CD8-positive, alpha-beta memory T cell (primary cell): ENCODE measurements at regions not wholly inside any gene's neighbourhood (a gene's known extent, or its start where the extent isn't known, plus 50 kb on each side); places are given as distances from the start of the nearest gene placed in this dataset.

Source experiments
- CTCF ChIA-PET: fragments of 350-600 bp; sonication (Branson Sonifier 250); formaldehyde crosslinking; loops from one replicate; lab custom pipeline; 2021; ENCODE audit warnings: antibody characterized with exemption; lab: Charles Lee
- POLR2A ChIA-PET: fragments of 350-600 bp; sonication (Branson Sonifier 250); formaldehyde crosslinking; loops from one replicate; lab custom pipeline; 2021; ENCODE audit warnings: antibody characterized with exemption; lab: Charles Lee
- DNase-seq, 5 donors: peaks; one replicate each; pipeline versions ENCODE4 v3.0.0 to v3.0.0-alpha.2; 2020 to 2022; ENCODE audit warnings: mixed read lengths in 1 of 5
- H3K27ac ChIP-seq: one replicate; pipeline ENCODE4 v1.7.0; 2013; ENCODE audit warnings: low read depth, mild to moderate bottlenecking, low read length, moderate library complexity
- H3K27me3 ChIP-seq: 2 replicates; pipeline ENCODE4 v1.7.0; 2013; ENCODE audit warnings: low read length, mild to moderate bottlenecking; ENCODE audit not compliant: insufficient read depth, poor library complexity, severe bottlenecking
- H3K36me3 ChIP-seq: 2 replicates; pipeline ENCODE4 v1.7.0; 2013; ENCODE audit warnings: mild to moderate bottlenecking, low read length, moderate library complexity; ENCODE audit not compliant: insufficient read depth
- H3K4me1 ChIP-seq: 2 replicates; pipeline ENCODE4 v1.7.0; 2013; ENCODE audit warnings: mild to moderate bottlenecking, low read length, moderate library complexity; ENCODE audit not compliant: insufficient read depth
- H3K4me3 ChIP-seq: 2 replicates; pipeline ENCODE4 v1.7.0; 2013; ENCODE audit warnings: mild to moderate bottlenecking, low read length
- H3K9me3 ChIP-seq: 2 replicates; pipeline ENCODE4 v1.7.0; 2013; ENCODE audit warnings: mild to moderate bottlenecking, low read length
- H3K27ac Mint-ChIP-seq, 8 donors: one replicate each; pipeline ENCODE4 v1.8.0; 2020 to 2021; ENCODE audit warnings: mixed read lengths in 8 of 8, mild to moderate bottlenecking in 6 of 8, inconsistent platforms in 3 of 8, moderate library complexity in 3 of 8
- H3K27me3 Mint-ChIP-seq, 2 donors: one replicate each; pipeline ENCODE4 v1.8.0; 2020 to 2021; ENCODE audit warnings: mixed read lengths in 2 of 2, mild to moderate bottlenecking in 1 of 2, moderate library complexity in 1 of 2
- H3K36me3 Mint-ChIP-seq, 3 donors: one replicate each; pipeline ENCODE4 v1.8.0; 2020 to 2021; ENCODE audit warnings: mixed read lengths in 3 of 3, inconsistent platforms in 1 of 3, mild to moderate bottlenecking in 1 of 3
- H3K4me1 Mint-ChIP-seq, 3 donors: one replicate each; pipeline ENCODE4 v1.8.0; 2020 to 2021; ENCODE audit warnings: mixed read lengths in 3 of 3, inconsistent platforms in 1 of 3, mild to moderate bottlenecking in 1 of 3
- H3K4me3 Mint-ChIP-seq, 7 donors: one replicate each; pipeline ENCODE4 v1.8.0; 2020 to 2021; ENCODE audit warnings: mixed read lengths in 7 of 7, mild to moderate bottlenecking in 6 of 7, moderate library complexity in 4 of 7, inconsistent platforms in 2 of 7
- H3K9me3 Mint-ChIP-seq, 5 donors: one replicate each; pipeline ENCODE4 v1.8.0; 2020 to 2022; ENCODE audit warnings: mixed read lengths in 5 of 5, mild to moderate bottlenecking in 3 of 5, moderate library complexity in 2 of 5, inconsistent platforms in 1 of 5

- no peaks in the 10 kb centered on the region for H3K36me3 Mint-ChIP-seq
- CTCF ChIA-PET: no interaction called here
- no peaks in the 10 kb centered on the region for H3K36me3 ChIP-seq
- no peaks in the 10 kb centered on the region for H3K27me3 ChIP-seq
- no peak overlapping the region for H3K4me3 Mint-ChIP-seq
- H3K4me1 Mint-ChIP-seq: no peaks in the 10 kb centered on the region
- H3K4me3 ChIP-seq: no peak overlapping the region
- DNase-seq: no peak
- peaks cover 8 to 34% (median 20%) of the 10 kb centered on the region in 5 donors for H3K9me3 Mint-ChIP-seq
- H3K4me1 ChIP-seq: no peaks in the 10 kb centered on the region
- no peak overlapping the region for H3K27ac Mint-ChIP-seq
- H3K9me3 ChIP-seq: no peaks in the 10 kb centered on the region
- POLR2A ChIA-PET: no interaction called here
- H3K27me3 Mint-ChIP-seq: no peaks in the 10 kb centered on the region
- H3K27ac ChIP-seq: no peak overlapping the region
These were observed 1888.0 kb upstream of the CDH9 start for GRCh38 chr5:28926422-28926821.

DNA sequence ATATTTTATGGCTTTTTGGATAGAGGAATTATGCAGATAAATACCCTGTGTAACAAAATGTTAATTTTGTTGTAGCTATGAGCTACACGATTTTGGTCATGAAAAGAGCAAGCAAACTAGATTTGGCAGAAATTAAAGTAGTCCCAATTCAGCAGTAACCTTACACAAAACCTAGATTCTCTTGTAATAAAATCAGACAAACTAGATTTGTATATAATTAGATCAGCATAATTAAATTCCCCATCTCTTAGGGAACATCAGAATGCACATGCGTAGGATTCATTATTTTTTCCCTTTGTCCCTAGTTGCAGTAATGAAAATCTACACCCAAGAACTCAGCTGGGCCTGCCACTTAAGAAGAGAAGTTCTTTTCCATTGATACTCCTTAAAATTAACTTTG is 1879.2 kb upstream of the CDH9 start:
- no peaks in the 10 kb centered on the region for H3K36me3 ChIP-seq
- H3K27me3 ChIP-seq: no peaks in the 10 kb centered on the region
- no peak for DNase-seq
- Mint-ChIP-seq H3K27ac (no peak overlapping the region), H3K27me3 (no peaks in the 10 kb centered on the region), H3K36me3 (no peaks in the 10 kb centered on the region), H3K4me1 (no peaks in the 10 kb centered on the region), H3K9me3 (peaks cover 0 to 26% (median 11%) of the 10 kb centered on the region in 5 donors), H3K4me3 (no peak overlapping the region)
- H3K27ac ChIP-seq: no peak overlapping the region
- ChIA-PET POLR2A (no interaction called here), CTCF (no interaction called here)
- no peaks in the 10 kb centered on the region for H3K4me1 ChIP-seq
- H3K4me3 ChIP-seq: no peak overlapping the region
- H3K9me3 ChIP-seq: no peaks in the 10 kb centered on the region

DNA sequence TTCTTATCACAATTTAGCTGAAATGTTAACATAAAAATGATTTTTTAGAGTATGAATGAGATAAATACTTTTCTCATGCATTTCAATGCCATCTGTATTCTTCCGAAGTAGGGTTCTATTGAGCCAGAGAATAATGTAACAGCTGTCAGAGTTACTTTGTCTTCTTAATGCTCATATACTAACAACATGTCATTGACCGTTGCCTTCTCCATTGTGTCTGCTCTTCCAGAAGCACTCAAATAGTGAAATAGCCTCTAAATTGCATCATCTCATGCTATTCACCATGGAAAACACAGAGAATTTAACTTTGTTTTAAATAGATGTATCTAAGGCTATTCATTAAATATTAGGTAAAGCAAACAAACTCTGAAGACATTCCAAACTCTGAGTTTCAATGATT is 1875.9 kb upstream of the CDH9 start:
- Histone ChIP-seq H3K36me3 (no peaks in the 10 kb centered on the region), H3K27me3 (no peaks in the 10 kb centered on the region), H3K4me3 (no peak overlapping the region), H3K4me1 (no peaks in the 10 kb centered on the region), H3K9me3 (no peaks in the 10 kb centered on the region), H3K27ac (no peak overlapping the region)
- no peak overlapping the region for H3K27ac Mint-ChIP-seq
- ChIA-PET POLR2A (no interaction called here), CTCF (no interaction called here)
- H3K9me3 Mint-ChIP-seq: peaks cover 0 to 20% (median 9%) of the 10 kb centered on the region in 5 donors
- H3K4me1 Mint-ChIP-seq: no peaks in the 10 kb centered on the region
- H3K36me3 Mint-ChIP-seq: no peaks in the 10 kb centered on the region
- no peaks in the 10 kb centered on the region for H3K27me3 Mint-ChIP-seq
- DNase-seq: no peak
- no peak overlapping the region for H3K4me3 Mint-ChIP-seq

DNA sequence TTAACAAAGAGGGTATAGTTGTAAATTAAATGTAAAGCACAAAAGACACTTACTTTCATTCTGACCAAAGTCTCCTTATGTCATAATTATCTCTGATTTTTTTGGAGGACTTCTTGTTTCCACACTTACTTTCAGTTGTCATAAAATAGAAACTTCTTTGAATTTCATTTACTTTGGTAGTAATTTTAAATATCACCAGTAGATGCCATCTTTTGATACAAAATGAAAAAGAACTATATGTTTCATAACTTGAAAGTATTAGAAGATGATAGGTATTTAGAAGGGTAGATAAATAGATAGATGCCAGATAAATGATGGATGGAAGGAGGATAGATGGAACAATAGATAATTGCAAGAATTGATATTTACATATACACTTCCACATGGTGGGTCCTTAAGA is 1865.3 kb upstream of the CDH9 start:
- ChIA-PET POLR2A (no interaction called here), CTCF (no interaction called here)
- Mint-ChIP-seq H3K4me3 (no peak overlapping the region), H3K9me3 (peaks cover 4 to 15% (median 7%) of the 10 kb centered on the region in 5 donors), H3K27ac (no peak overlapping the region), H3K27me3 (no peaks in the 10 kb centered on the region), H3K36me3 (no peaks in the 10 kb centered on the region), H3K4me1 (no peaks in the 10 kb centered on the region)
- H3K27ac ChIP-seq: no peak overlapping the region
- H3K9me3 ChIP-seq: no peaks in the 10 kb centered on the region
- H3K4me3 ChIP-seq: no peak overlapping the region
- no peaks in the 10 kb centered on the region for H3K4me1 ChIP-seq
- no peaks in the 10 kb centered on the region for H3K27me3 ChIP-seq
- no peak for DNase-seq
- no peaks in the 10 kb centered on the region for H3K36me3 ChIP-seq

DNA sequence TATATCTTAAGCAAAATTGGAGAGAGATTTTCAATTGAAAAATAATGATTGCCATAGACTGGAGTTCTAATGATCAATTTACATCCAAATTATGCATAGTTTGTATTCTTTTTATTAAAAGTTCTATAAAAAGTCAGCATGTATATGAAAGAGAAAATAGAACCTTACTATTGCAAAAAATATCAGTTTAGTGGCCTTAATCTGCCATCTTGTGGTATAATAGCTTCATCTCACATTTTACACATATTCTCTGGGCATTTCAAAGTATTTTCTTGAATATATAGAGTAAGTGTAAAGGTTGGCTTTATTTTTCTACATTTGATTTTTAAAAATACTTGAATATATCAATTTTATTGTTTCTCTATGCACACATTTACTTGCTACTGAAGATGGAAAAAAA is 1858.6 kb upstream of the CDH9 start:
- H3K4me1 ChIP-seq: no peaks in the 10 kb centered on the region
- Mint-ChIP-seq H3K27me3 (no peaks in the 10 kb centered on the region), H3K27ac (no peak overlapping the region), H3K9me3 (peaks cover 5 to 25% (median 15%) of the 10 kb centered on the region in 5 donors), H3K4me1 (no peaks in the 10 kb centered on the region), H3K36me3 (peaks cover 0 to 2% (median 0%) of the 10 kb centered on the region in 3 donors), H3K4me3 (no peak overlapping the region)
- H3K27me3 ChIP-seq: no peaks in the 10 kb centered on the region
- POLR2A ChIA-PET: no interaction called here
- no peak for DNase-seq
- H3K36me3 ChIP-seq: no peaks in the 10 kb centered on the region
- H3K9me3 ChIP-seq: no peaks in the 10 kb centered on the region
- no peak overlapping the region for H3K4me3 ChIP-seq
- CTCF ChIA-PET: no interaction called here
- no peak overlapping the region for H3K27ac ChIP-seq

- no peak overlapping the region for H3K27ac Mint-ChIP-seq
- H3K9me3 Mint-ChIP-seq: peaks cover 9 to 40% (median 23%) of the 10 kb centered on the region in 5 donors
- H3K4me1 Mint-ChIP-seq: no peaks in the 10 kb centered on the region
- CTCF ChIA-PET: no interaction called here
- POLR2A ChIA-PET: no interaction called here
- no peak overlapping the region for H3K4me3 ChIP-seq
- no peaks in the 10 kb centered on the region for H3K9me3 ChIP-seq
- no peaks in the 10 kb centered on the region for H3K36me3 Mint-ChIP-seq
- no peak for DNase-seq
- H3K27me3 Mint-ChIP-seq: no peaks in the 10 kb centered on the region
- no peaks in the 10 kb centered on the region for H3K27me3 ChIP-seq
- no peak overlapping the region for H3K27ac ChIP-seq
- H3K36me3 ChIP-seq: no peaks in the 10 kb centered on the region
- H3K4me3 Mint-ChIP-seq: no peak overlapping the region
- no peaks in the 10 kb centered on the region for H3K4me1 ChIP-seq
These were observed 1842.5 kb upstream of the CDH9 start for GRCh38 chr5:28880936-28881335.

- CTCF ChIA-PET: no interaction called here
These were observed 1838.7 kb upstream of the CDH9 start for GRCh38 chr5:28877050-28877449.

GRCh38 chr5:28864006-28864405 is 1825.6 kb upstream of the CDH9 start:
- Mint-ChIP-seq H3K9me3 (peaks cover 0 to 25% (median 16%) of the 10 kb centered on the region in 5 donors), H3K27ac (no peak overlapping the region), H3K36me3 (no peaks in the 10 kb centered on the region), H3K27me3 (no peaks in the 10 kb centered on the region), H3K4me1 (no peaks in the 10 kb centered on the region), H3K4me3 (no peak overlapping the region)
- Histone ChIP-seq H3K4me1 (no peaks in the 10 kb centered on the region), H3K9me3 (no peaks in the 10 kb centered on the region), H3K36me3 (no peaks in the 10 kb centered on the region), H3K27me3 (no peaks in the 10 kb centered on the region), H3K27ac (no peak overlapping the region), H3K4me3 (no peak overlapping the region)
- POLR2A ChIA-PET: no interaction called here
- CTCF ChIA-PET: no interaction called here
- DNase-seq: no peak

More at GRCh38 chr5:28877050-28877449, 1838.7 kb upstream of the CDH9 start:
- no peak overlapping the region for H3K4me3 Mint-ChIP-seq
- Histone ChIP-seq H3K27ac (no peak overlapping the region), H3K36me3 (no peaks in the 10 kb centered on the region), H3K27me3 (no peaks in the 10 kb centered on the region), H3K9me3 (no peaks in the 10 kb centered on the region), H3K4me1 (no peaks in the 10 kb centered on the region), H3K4me3 (no peak overlapping the region)
- DNase-seq: no peak
- H3K27me3 Mint-ChIP-seq: no peaks in the 10 kb centered on the region
- no peaks in the 10 kb centered on the region for H3K4me1 Mint-ChIP-seq
- no peak overlapping the region for H3K27ac Mint-ChIP-seq
- no peaks in the 10 kb centered on the region for H3K36me3 Mint-ChIP-seq
- POLR2A ChIA-PET: no interaction called here
- peaks cover 3 to 27% (median 20%) of the 10 kb centered on the region in 5 donors for H3K9me3 Mint-ChIP-seq

- H3K4me1 Mint-ChIP-seq: no peaks in the 10 kb centered on the region
- no peak overlapping the region for H3K27ac Mint-ChIP-seq
- ChIA-PET POLR2A (no interaction called here), CTCF (no interaction called here)
- no peaks in the 10 kb centered on the region for H3K36me3 ChIP-seq
- H3K9me3 ChIP-seq: no peaks in the 10 kb centered on the region
- no peak overlapping the region for H3K27ac ChIP-seq
- no peak overlapping the region for H3K4me3 ChIP-seq
- H3K27me3 Mint-ChIP-seq: no peaks in the 10 kb centered on the region
- no peaks in the 10 kb centered on the region for H3K4me1 ChIP-seq
- no peak for DNase-seq
- H3K4me3 Mint-ChIP-seq: no peak overlapping the region
- peaks cover 2 to 26% (median 17%) of the 10 kb centered on the region in 5 donors for H3K9me3 Mint-ChIP-seq
- no peaks in the 10 kb centered on the region for H3K36me3 Mint-ChIP-seq
- H3K27me3 ChIP-seq: no peaks in the 10 kb centered on the region
These were observed 1824.4 kb upstream of the CDH9 start for GRCh38 chr5:28862860-28863196.
